IPS-18a (cell line): ENCODE measurements at regions not wholly inside any gene's neighbourhood (a gene's known extent, or its start where the extent isn't known, plus 50 kb on each side); places are given as distances from the start of the nearest gene placed in this dataset.

Source experiments
- H3K27ac ChIP-seq: one replicate; pipeline ENCODE4 v1.5.1; 2013; ENCODE audit warnings: low read length
- H3K27me3 ChIP-seq: one replicate; pipeline ENCODE4 v1.6.1; 2013; ENCODE audit warnings: mild to moderate bottlenecking, low read length; ENCODE audit not compliant: control insufficient read depth, insufficient read depth
- H3K36me3 ChIP-seq: one replicate; pipeline ENCODE4 v1.6.1; 2013; ENCODE audit warnings: low read depth, low read length; ENCODE audit not compliant: control insufficient read depth
- H3K4me1 ChIP-seq: one replicate; pipeline ENCODE4 v1.6.1; 2013; ENCODE audit warnings: low read depth, low read length; ENCODE audit not compliant: control insufficient read depth
- H3K4me3 ChIP-seq: one replicate; pipeline ENCODE4 v1.5.1; 2013; ENCODE audit warnings: low read length
- H3K9ac ChIP-seq: one replicate; pipeline ENCODE4 v1.6.1; 2013; ENCODE audit warnings: mild to moderate bottlenecking, low read length, moderate library complexity
- H3K9me3 ChIP-seq: one replicate; pipeline ENCODE4 v1.6.1; 2013; ENCODE audit warnings: low read depth, low read length; ENCODE audit not compliant: control insufficient read depth

DNA sequence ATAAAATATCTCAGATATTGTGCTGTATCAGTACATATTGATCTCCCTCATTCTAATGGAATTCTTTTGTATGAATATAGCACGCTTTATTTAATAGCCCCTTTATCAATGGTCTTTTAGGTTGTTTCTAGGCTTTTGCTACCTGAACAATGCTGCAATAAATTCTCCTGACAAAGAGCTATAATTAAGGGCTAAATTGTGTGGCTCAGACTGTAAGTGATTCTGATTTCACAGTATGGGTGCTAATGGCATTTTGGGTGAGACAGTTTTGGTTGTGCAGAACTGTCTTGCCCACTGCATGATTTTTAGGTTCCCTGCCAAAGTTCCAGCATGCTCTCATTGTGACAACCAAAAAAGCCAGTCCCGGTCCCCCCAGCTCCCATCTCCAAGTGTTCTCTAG is 363.2 kb downstream of the REEP3 start:
- Histone ChIP-seq H3K27ac (no peak overlapping the region), H3K4me3 (no peak overlapping the region), H3K27me3 (no peaks in the 10 kb centered on the region), H3K36me3 (no peaks in the 10 kb centered on the region), H3K4me1 (peaks cover 5% of the 10 kb centered on the region), H3K9ac (no peak overlapping the region), H3K9me3 (no peaks in the 10 kb centered on the region)

DNA sequence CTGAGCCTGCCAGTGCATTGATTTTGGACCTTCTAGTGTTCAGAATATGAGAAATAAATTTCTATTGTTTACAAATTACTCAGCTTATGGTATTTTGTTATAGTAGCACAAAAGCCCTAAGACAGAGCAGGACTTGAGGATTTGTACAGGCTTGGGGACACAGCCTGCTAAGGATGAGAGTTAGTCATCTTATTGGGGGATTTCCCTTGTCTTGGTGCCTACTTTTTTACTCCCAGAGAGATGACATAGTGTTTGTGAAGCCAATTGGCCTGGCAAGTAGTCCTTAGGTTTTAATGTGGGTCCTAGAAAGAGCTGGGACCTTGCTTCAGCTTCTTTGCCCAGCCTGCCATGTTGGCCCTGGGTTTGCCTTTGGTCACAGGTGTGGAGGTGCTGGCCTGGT is 364.0 kb downstream of the REEP3 start:
- Histone ChIP-seq H3K27ac (no peak overlapping the region), H3K4me1 (peaks cover 11% of the 10 kb centered on the region), H3K9me3 (no peaks in the 10 kb centered on the region), H3K4me3 (no peak overlapping the region), H3K36me3 (no peaks in the 10 kb centered on the region), H3K27me3 (no peaks in the 10 kb centered on the region), H3K9ac (no peak overlapping the region)

DNA sequence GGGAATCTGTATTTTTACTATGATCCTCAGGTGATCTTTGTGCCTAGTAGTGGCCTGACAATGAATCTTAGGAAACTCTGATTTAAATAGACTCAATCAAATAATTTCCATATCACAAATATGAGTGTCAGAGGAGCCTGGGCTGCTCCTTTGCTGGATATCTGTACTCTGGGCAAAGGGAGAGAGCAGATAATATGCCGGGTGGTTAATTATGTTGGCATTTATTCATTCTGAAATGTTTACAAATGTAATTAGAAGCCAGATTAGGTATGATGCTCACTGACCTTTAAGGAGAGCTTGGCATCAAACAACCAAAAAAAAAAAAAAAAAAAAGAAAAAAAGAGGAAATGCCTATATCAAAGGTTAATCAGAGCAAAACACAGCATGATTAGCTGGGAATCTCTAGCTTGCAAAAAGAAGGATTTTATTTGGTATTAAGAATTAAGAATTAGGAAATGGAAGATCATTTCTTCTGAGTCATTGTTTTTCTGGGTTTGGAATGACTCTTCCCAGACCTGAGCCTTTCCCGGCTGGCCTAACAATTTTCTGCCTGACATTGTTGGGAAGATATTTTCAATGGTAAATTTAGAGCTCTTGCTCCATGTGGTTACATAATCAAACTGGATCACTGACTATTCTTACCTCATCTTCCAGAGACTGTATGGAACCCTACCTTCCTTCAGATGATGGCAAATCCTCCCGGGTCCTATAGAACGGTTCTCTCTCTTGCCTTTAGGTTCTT is 365.3 kb downstream of the REEP3 start:
- Histone ChIP-seq H3K4me1 (peaks cover 11% of the 10 kb centered on the region), H3K9me3 (no peaks in the 10 kb centered on the region), H3K36me3 (no peaks in the 10 kb centered on the region), H3K9ac (no peak overlapping the region), H3K27ac (no peak overlapping the region), H3K4me3 (no peak overlapping the region), H3K27me3 (no peaks in the 10 kb centered on the region)

DNA sequence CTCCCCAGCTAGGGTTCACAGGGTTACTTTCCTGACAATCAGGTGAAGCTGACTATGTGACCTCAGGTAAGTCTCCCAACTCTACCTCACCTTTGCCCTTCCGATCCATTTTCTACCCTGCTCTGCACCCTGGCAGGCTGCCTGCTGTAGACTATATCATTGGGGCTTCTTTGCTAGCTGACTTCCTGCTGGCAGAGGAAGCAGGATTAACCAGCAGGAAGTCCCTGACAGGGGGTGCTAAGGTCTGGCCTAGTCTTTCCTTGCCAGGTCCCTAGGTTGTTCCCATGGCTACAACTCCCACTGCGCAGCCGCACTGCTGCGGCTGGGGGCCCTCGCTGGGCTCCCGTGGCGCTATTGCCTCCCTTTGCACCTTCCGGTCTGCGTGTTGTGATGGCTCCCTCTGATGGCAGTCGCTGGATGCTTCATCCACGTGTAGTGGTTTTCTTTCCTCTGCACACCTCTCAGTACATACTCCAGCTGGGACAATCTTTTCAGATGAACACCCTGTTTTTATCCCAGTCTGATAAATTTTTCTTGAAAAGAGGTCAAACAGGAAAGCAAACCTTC is 365.9 kb downstream of the REEP3 start:
- Histone ChIP-seq H3K9me3 (no peaks in the 10 kb centered on the region), H3K4me1 (peaks cover 11% of the 10 kb centered on the region), H3K27me3 (no peaks in the 10 kb centered on the region), H3K27ac (no peak overlapping the region), H3K9ac (no peak overlapping the region), H3K36me3 (no peaks in the 10 kb centered on the region), H3K4me3 (no peak overlapping the region)

DNA sequence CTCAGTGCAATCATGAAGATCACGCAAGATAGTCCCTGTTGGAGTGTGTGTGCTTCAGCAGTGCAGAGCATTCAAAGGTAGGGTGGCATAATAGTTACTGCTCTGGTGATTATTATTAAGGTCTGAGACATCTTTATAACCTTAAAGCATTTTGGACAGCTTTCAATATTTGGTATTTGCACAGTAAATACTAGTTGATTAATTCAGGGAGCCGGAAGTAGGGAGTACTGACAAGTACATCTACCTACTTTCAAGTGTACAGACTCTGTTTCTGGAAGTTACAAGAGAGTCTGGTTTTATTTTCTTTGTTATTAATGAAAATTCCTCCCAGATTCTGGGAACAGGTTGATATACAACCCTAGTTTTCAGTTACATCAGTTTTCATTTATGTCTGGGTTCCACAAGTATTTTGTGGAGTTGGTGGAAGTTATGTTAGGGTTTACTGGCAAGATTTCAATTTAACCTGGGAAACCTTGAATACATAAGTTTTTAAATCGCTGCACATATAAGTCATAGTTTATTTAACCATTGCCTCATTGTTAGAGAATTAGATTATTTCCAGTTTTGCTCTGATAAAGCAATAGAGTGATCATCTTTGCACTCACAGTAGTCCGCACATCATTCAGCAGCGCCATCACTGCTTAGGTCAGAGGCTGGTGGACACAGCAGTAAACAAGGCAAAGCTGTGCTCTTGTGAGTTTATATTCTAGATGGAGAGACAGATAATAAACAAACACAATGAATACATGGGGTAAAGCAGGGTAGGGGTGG is 366.6 kb downstream of the REEP3 start:
- Histone ChIP-seq H3K9me3 (no peaks in the 10 kb centered on the region), H3K36me3 (no peaks in the 10 kb centered on the region), H3K27ac (no peak overlapping the region), H3K27me3 (no peaks in the 10 kb centered on the region), H3K4me1 (peaks cover 11% of the 10 kb centered on the region), H3K4me3 (no peak overlapping the region), H3K9ac (no peak overlapping the region)

DNA sequence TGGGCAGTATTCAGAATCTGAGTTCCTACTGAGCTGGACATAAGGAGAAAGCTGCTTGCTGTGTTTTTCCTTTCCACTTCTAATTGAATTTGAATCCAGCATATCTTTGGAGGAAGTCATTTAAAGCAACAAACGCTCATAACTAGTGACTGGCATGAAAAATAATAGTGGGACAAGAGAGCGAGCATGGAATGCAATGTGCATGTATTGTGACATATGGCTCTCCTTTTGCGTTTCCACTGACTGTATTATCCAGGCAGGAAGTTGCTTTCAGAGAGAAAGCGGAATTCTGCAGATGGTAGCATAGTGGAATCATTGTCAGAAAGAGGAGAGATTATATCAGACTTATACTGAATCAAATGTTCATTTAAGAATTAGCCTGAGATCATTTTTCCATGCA is 368.6 kb downstream of the REEP3 start:
- H3K4me3 ChIP-seq, result no peak overlapping the region
- H3K9ac ChIP-seq, result no peak overlapping the region
- peaks cover 7% of the 10 kb centered on the region for H3K4me1 ChIP-seq
- H3K36me3 ChIP-seq, result no peaks in the 10 kb centered on the region
- H3K27me3 ChIP-seq, result no peaks in the 10 kb centered on the region
- H3K9me3 ChIP-seq, result no peaks in the 10 kb centered on the region
- no peak overlapping the region for H3K27ac ChIP-seq

DNA sequence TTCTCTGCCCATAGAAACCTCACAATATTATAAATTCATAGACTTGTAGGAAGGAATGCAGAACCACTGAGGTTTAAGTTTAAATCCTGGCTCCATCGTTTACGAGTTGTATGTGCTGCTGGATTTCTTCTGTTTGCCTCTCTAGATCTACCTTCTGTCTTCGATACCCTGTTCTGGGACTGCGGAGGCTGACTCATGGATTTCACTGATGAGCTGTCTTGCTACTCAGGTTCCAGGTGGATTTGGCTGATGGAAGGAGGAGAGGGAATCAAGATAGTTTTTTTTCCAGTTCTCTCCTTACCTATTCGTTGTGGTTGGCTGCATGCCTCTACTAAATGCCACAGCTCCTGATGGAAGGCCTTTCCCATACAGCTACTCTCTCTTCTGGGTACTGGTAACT is 375.8 kb downstream of the REEP3 start:
- no peaks in the 10 kb centered on the region for H3K27me3 ChIP-seq
- no peaks in the 10 kb centered on the region for H3K36me3 ChIP-seq
- H3K27ac ChIP-seq, result no peak overlapping the region
- no peaks in the 10 kb centered on the region for H3K9me3 ChIP-seq
- no peak overlapping the region for H3K4me3 ChIP-seq
- H3K9ac ChIP-seq, result no peak overlapping the region
- no peaks in the 10 kb centered on the region for H3K4me1 ChIP-seq

DNA sequence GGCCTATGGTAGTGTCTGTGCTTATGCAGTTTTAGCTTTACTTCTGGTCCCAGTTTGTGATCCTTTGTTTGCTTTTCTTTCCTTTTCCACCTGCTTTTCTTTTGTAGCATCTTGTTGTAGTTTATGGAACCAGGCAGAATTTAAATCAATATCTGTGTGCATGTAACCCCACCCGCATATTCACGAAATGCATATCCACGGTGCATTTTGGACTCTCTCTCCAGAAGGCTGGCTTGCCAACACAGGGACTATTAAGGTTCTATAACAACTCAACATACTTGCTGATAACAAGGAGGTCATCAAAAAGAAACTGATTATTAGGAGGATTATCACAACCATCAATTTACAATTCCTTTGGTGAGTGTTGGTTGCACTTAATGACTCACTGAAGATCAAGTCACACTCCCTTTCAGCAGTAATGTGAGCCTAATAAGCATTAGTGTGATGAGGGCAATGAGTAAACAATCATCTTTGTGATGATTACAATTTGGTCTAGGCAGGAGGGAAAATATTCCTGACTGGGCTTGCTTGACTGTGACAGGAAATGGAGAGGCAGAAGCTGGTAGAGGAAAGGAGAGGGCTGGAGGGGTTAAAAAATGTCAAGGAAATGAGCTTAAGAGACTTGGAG is 378.6 kb downstream of the REEP3 start:
- Histone ChIP-seq H3K9ac (no peak overlapping the region), H3K9me3 (no peaks in the 10 kb centered on the region), H3K4me1 (no peaks in the 10 kb centered on the region), H3K4me3 (no peak overlapping the region), H3K27me3 (no peaks in the 10 kb centered on the region), H3K27ac (no peak overlapping the region), H3K36me3 (no peaks in the 10 kb centered on the region)

DNA sequence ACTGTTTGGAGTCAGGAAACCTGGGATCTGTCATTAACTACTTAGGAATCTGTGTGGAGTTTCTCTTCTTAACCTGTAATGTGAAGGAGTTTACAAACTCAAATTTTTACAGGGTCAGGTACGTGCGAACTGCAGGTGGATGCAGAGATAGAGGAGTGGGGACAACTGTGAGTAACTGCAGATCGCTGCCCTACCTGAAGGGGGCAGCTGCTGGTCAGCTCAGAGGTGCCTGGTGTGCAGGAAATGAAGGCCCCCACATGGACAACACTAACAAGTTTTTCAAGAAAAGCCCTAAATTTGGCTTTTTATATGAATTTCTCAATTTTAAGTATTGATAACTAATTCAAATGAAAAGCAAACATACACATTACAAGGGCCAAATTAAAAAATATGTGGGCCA is 380.0 kb downstream of the REEP3 start:
- Histone ChIP-seq H3K27me3 (no peaks in the 10 kb centered on the region), H3K9ac (no peak overlapping the region)

DNA sequence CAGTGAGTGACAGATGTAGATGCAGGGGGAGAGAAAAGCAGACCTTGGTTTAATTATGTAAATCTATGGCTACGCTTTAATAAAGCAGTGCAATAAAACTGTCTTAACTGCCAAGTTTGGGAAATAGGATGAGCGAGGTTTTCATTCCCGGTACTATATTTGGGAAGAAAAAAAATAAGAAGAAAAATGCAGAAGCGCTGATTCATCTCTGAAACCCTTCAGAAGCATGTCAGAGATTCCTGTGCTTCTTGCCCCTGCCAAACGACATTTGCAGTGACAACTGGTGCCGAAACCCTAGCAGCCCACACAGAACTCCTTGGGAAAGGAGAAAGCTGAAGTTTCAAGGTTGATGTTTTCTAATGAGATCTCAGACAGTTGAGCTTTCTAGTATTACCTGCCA is 380.7 kb downstream of the REEP3 start:
- H3K27me3 ChIP-seq, result no peaks in the 10 kb centered on the region
- no peaks in the 10 kb centered on the region for H3K4me1 ChIP-seq

More for the DNA sequence above, 380.0 kb downstream of the REEP3 start:
- no peaks in the 10 kb centered on the region for H3K4me1 ChIP-seq
- H3K27ac ChIP-seq, result no peak overlapping the region
- no peaks in the 10 kb centered on the region for H3K36me3 ChIP-seq
- no peak overlapping the region for H3K4me3 ChIP-seq
- no peaks in the 10 kb centered on the region for H3K9me3 ChIP-seq

DNA sequence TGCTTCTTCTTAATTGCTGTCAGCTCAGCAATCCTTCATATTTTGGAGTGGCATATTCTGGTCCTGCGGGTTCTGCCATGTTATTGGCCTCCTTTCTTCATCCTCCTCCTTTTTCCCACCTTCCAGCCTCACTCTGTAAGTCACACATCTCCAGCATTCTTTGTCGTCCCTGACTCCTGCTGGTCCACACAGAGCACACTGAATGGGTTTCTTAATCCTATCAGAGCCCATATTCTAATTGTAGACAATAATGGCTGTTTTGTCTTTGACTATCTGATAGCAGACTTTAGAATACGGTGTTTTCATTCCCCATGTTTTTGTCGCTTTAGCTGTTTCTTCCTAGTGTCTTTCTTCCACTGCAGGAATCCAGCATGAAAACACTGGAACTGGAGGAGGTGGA is 389.6 kb downstream of the REEP3 start:
- H3K36me3 ChIP-seq, result no peaks in the 10 kb centered on the region
- H3K27me3 ChIP-seq, result no peaks in the 10 kb centered on the region
- H3K27ac ChIP-seq, result no peak overlapping the region
- no peaks in the 10 kb centered on the region for H3K9me3 ChIP-seq
- peaks cover 17% of the 10 kb centered on the region for H3K4me1 ChIP-seq
- no peak overlapping the region for H3K9ac ChIP-seq
- no peak overlapping the region for H3K4me3 ChIP-seq

More for the DNA sequence above, 380.7 kb downstream of the REEP3 start:
- Histone ChIP-seq H3K9ac (no peak overlapping the region), H3K9me3 (no peaks in the 10 kb centered on the region), H3K4me3 (no peak overlapping the region), H3K36me3 (no peaks in the 10 kb centered on the region), H3K27ac (no peak overlapping the region)
